ENCODE measurements at regions not wholly inside any gene's neighbourhood (a gene's known extent, or its start where the extent isn't known, plus 50 kb on each side); places are given as distances from the start of the nearest gene placed in this dataset.

- H3K18ac ChIP-seq (ENCODE audit: low read length): no peak overlapping the region
- no peak overlapping the region for H3K4me3 ChIP-seq (ENCODE audit: low read length in 2 of 2)
- no peak overlapping the region for H3K27ac ChIP-seq (replicated peaks; ENCODE audit: low read length)
- H3K14ac ChIP-seq (ENCODE audit: low read length): no peak overlapping the region
- WGBS, 2 donors (ENCODE audit: extremely low coverage in 2 of 2, insufficient read length in 2 of 2, insufficient replicate concordance in 1 of 2): no CpG with 5 or more reads among the region's 2 CpGs
- H3K4me1 ChIP-seq (ENCODE audit: control insufficient read depth in 2 of 2, insufficient read depth in 1 of 2, low read depth in 1 of 2, low read length in 2 of 2): peaks cover 0 to 9% of the 10 kb centered on the region in 2 donors
- H3K79me1 ChIP-seq (ENCODE audit: low read depth, low read length): no peaks in the 10 kb centered on the region
- no peak overlapping the region for H3K4me2 ChIP-seq (ENCODE audit: insufficient read depth, low read length, poor library complexity, severe bottlenecking)
- H2BK15ac ChIP-seq (ENCODE audit: low read length): no peak overlapping the region
- no peak overlapping the region for H3K4ac ChIP-seq (ENCODE audit: low read length)
- no peak overlapping the region for H4K91ac ChIP-seq (ENCODE audit: low read depth, low read length, poor library complexity)
- no peak overlapping the region for H2BK120ac ChIP-seq (ENCODE audit: low read depth, low read length)
- no peak overlapping the region for H2AK5ac ChIP-seq (ENCODE audit: low read depth, low read length)
- H2BK5ac ChIP-seq (ENCODE audit: low read length): no peak overlapping the region
- no peak overlapping the region for H2AFZ ChIP-seq (ENCODE audit: low read length)
- no peak overlapping the region for H2BK12ac ChIP-seq (ENCODE audit: low read length)
- H3K23ac ChIP-seq (ENCODE audit: low read depth, low read length, poor library complexity): no peak overlapping the region
- H4K8ac ChIP-seq (ENCODE audit: low read depth, low read length): no peak overlapping the region
- H3K36me3 ChIP-seq (replicated peaks in 1 of 2; ENCODE audit: control insufficient read depth in 2 of 2, insufficient read depth in 2 of 2, low read length in 2 of 2): no peaks in the 10 kb centered on the region
- H3K27me3 ChIP-seq (ENCODE audit: control insufficient read depth in 3 of 3, insufficient read depth in 3 of 3, low read depth in 1 of 3, low read length in 3 of 3): no peaks in the 10 kb centered on the region
- no peak overlapping the region for H3K9ac ChIP-seq (ENCODE audit: low read depth, low read length, poor library complexity)
- H3K9me3 ChIP-seq (replicated peaks in 1 of 2; ENCODE audit: control insufficient read depth in 2 of 2, insufficient read depth in 1 of 2, low read depth in 1 of 2, low read length in 2 of 2): no peaks in the 10 kb centered on the region
- no peak for DNase-seq (ENCODE audit: low spot score)
These were observed 263.9 kb upstream of the NR4A3 start for GRCh38 chr9:99557816-99558215.

DNA sequence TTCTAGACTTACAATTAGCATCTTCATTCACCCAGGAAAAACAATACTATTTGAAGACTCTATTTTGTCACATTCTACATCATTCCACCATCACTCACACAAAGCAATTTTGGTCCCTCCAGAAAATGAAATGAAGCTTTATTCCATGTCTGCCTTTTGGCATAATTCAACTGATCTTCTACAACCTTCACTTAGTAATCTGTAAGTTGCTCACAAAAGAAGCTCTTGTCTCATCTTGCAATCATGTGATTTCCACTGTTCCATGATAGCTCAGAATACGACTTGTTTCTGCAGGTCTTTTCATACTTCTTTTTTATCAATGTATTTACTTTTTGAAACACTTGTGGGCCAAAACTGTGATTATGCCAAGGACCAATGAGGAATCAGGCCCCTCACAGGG lies 261.9 kb upstream of the NR4A3 start:
- no peak overlapping the region for H2BK5ac ChIP-seq (ENCODE audit: low read length)
- H2BK15ac ChIP-seq (ENCODE audit: low read length): no peak overlapping the region
- H3K18ac ChIP-seq (ENCODE audit: low read length): no peak overlapping the region
- H3K9ac ChIP-seq (ENCODE audit: low read depth, low read length, poor library complexity): no peak overlapping the region
- no peak overlapping the region for H3K14ac ChIP-seq (ENCODE audit: low read length)
- H3K23ac ChIP-seq (ENCODE audit: low read depth, low read length, poor library complexity): no peak overlapping the region
- no peak overlapping the region for H3K4ac ChIP-seq (ENCODE audit: low read length)
- no peaks in the 10 kb centered on the region for H3K79me1 ChIP-seq (ENCODE audit: low read depth, low read length)
- H4K91ac ChIP-seq (ENCODE audit: low read depth, low read length, poor library complexity): no peak overlapping the region
- no peak overlapping the region for H2AFZ ChIP-seq (ENCODE audit: low read length)
- no peaks in the 10 kb centered on the region for H3K36me3 ChIP-seq (replicated peaks in 1 of 2; ENCODE audit: control insufficient read depth in 2 of 2, insufficient read depth in 2 of 2, low read length in 2 of 2)
- no peak overlapping the region for H3K4me3 ChIP-seq (ENCODE audit: low read length in 2 of 2)
- H4K8ac ChIP-seq (ENCODE audit: low read depth, low read length): no peak overlapping the region
- no peak overlapping the region for H2BK12ac ChIP-seq (ENCODE audit: low read length)
- no peak overlapping the region for H2AK5ac ChIP-seq (ENCODE audit: low read depth, low read length)
- DNase-seq (ENCODE audit: low spot score): no peak
- no peak overlapping the region for H3K4me2 ChIP-seq (ENCODE audit: insufficient read depth, low read length, poor library complexity, severe bottlenecking)
- H3K9me3 ChIP-seq (replicated peaks in 1 of 2; ENCODE audit: control insufficient read depth in 2 of 2, insufficient read depth in 1 of 2, low read depth in 1 of 2, low read length in 2 of 2): no peaks in the 10 kb centered on the region
- no CpG with 5 or more reads among the region's 1 CpG for WGBS, 2 donors (ENCODE audit: extremely low coverage in 2 of 2, insufficient read length in 2 of 2, insufficient replicate concordance in 1 of 2)
- no peaks in the 10 kb centered on the region for H3K27me3 ChIP-seq (ENCODE audit: control insufficient read depth in 3 of 3, insufficient read depth in 3 of 3, low read depth in 1 of 3, low read length in 3 of 3)
- no peak overlapping the region for H2BK120ac ChIP-seq (ENCODE audit: low read depth, low read length)
- H3K4me1 ChIP-seq (ENCODE audit: control insufficient read depth in 2 of 2, insufficient read depth in 1 of 2, low read depth in 1 of 2, low read length in 2 of 2): peaks cover 0 to 9% of the 10 kb centered on the region in 2 donors
- H3K27ac ChIP-seq (replicated peaks; ENCODE audit: low read length): no peak overlapping the region

- no peak overlapping the region for H3K27ac ChIP-seq (replicated peaks; ENCODE audit: low read length)
- no peak for DNase-seq (ENCODE audit: low spot score)
- no peaks in the 10 kb centered on the region for H3K79me1 ChIP-seq (ENCODE audit: low read depth, low read length)
- no peak overlapping the region for H3K4me2 ChIP-seq (ENCODE audit: insufficient read depth, low read length, poor library complexity, severe bottlenecking)
- H2BK12ac ChIP-seq (ENCODE audit: low read length): no peak overlapping the region
- H3K14ac ChIP-seq (ENCODE audit: low read length): no peak overlapping the region
- no peak overlapping the region for H3K4ac ChIP-seq (ENCODE audit: low read length)
- H4K8ac ChIP-seq (ENCODE audit: low read depth, low read length): no peak overlapping the region
- no peak overlapping the region for H2AK5ac ChIP-seq (ENCODE audit: low read depth, low read length)
- no peak overlapping the region for H3K9ac ChIP-seq (ENCODE audit: low read depth, low read length, poor library complexity)
- H2BK15ac ChIP-seq (ENCODE audit: low read length): no peak overlapping the region
- no peaks in the 10 kb centered on the region for H3K9me3 ChIP-seq (replicated peaks in 1 of 2; ENCODE audit: control insufficient read depth in 2 of 2, insufficient read depth in 1 of 2, low read depth in 1 of 2, low read length in 2 of 2)
- H3K18ac ChIP-seq (ENCODE audit: low read length): no peak overlapping the region
- no peaks in the 10 kb centered on the region for H3K27me3 ChIP-seq (ENCODE audit: control insufficient read depth in 3 of 3, insufficient read depth in 3 of 3, low read depth in 1 of 3, low read length in 3 of 3)
- H2AFZ ChIP-seq (ENCODE audit: low read length): no peak overlapping the region
- H4K91ac ChIP-seq (ENCODE audit: low read depth, low read length, poor library complexity): no peak overlapping the region
- no peak overlapping the region for H2BK120ac ChIP-seq (ENCODE audit: low read depth, low read length)
- H3K4me1 ChIP-seq (ENCODE audit: control insufficient read depth in 2 of 2, insufficient read depth in 1 of 2, low read depth in 1 of 2, low read length in 2 of 2): peaks cover 0 to 8% of the 10 kb centered on the region in 2 donors
- no peak overlapping the region for H3K23ac ChIP-seq (ENCODE audit: low read depth, low read length, poor library complexity)
- no peak overlapping the region for H2BK5ac ChIP-seq (ENCODE audit: low read length)
- no peaks in the 10 kb centered on the region for H3K36me3 ChIP-seq (replicated peaks in 1 of 2; ENCODE audit: control insufficient read depth in 2 of 2, insufficient read depth in 2 of 2, low read length in 2 of 2)
- H3K4me3 ChIP-seq (ENCODE audit: low read length in 2 of 2): no peak overlapping the region
These were observed 261.1 kb upstream of the NR4A3 start for GRCh38 chr9:99560561-99560960.

DNA sequence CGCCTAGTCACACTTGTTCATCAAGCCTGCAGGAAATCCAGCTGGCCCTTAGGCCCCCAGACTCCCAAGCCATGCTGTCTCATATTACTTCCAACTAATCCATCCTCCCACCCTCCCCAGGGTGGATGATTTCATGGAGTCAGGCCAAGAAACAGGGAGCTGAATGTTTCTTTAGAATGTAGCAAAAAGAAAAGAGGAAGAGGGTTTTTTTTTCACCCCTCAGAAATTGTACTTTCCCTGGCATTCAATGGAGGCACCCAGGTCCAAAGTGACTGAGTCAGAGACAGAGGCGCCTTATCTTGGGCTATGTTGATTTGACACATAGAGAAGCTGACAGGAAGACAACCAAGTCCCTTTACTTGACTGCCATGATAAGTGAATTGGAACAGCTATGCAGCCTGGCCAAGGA lies 260.2 kb upstream of the NR4A3 start:
- H2BK5ac ChIP-seq (ENCODE audit: low read length): no peak overlapping the region
- H3K79me1 ChIP-seq (ENCODE audit: low read depth, low read length): no peaks in the 10 kb centered on the region
- H3K4ac ChIP-seq (ENCODE audit: low read length): no peak overlapping the region
- H3K27me3 ChIP-seq (ENCODE audit: control insufficient read depth in 3 of 3, insufficient read depth in 3 of 3, low read depth in 1 of 3, low read length in 3 of 3): no peaks in the 10 kb centered on the region
- no peak overlapping the region for H3K4me2 ChIP-seq (ENCODE audit: insufficient read depth, low read length, poor library complexity, severe bottlenecking)
- H3K23ac ChIP-seq (ENCODE audit: low read depth, low read length, poor library complexity): no peak overlapping the region
- H2AK5ac ChIP-seq (ENCODE audit: low read depth, low read length): no peak overlapping the region
- H4K91ac ChIP-seq (ENCODE audit: low read depth, low read length, poor library complexity): no peak overlapping the region
- WGBS, 2 donors (ENCODE audit: extremely low coverage in 2 of 2, insufficient read length in 2 of 2, insufficient replicate concordance in 1 of 2): no CpG with 5 or more reads among the region's 2 CpGs
- H2AFZ ChIP-seq (ENCODE audit: low read length): no peak overlapping the region
- no peak overlapping the region for H2BK12ac ChIP-seq (ENCODE audit: low read length)
- H3K18ac ChIP-seq (ENCODE audit: low read length): no peak overlapping the region
- no peak overlapping the region for H2BK15ac ChIP-seq (ENCODE audit: low read length)
- H2BK120ac ChIP-seq (ENCODE audit: low read depth, low read length): no peak overlapping the region
- H4K8ac ChIP-seq (ENCODE audit: low read depth, low read length): no peak overlapping the region
- no peak overlapping the region for H3K27ac ChIP-seq (replicated peaks; ENCODE audit: low read length)
- peaks cover 0 to under 1% of the 10 kb centered on the region in 2 donors for H3K4me1 ChIP-seq (ENCODE audit: control insufficient read depth in 2 of 2, insufficient read depth in 1 of 2, low read depth in 1 of 2, low read length in 2 of 2)
- no peak overlapping the region for H3K14ac ChIP-seq (ENCODE audit: low read length)
- no peak overlapping the region for H3K4me3 ChIP-seq (ENCODE audit: low read length in 2 of 2)
- no peak overlapping the region for H3K9ac ChIP-seq (ENCODE audit: low read depth, low read length, poor library complexity)
- no peaks in the 10 kb centered on the region for H3K36me3 ChIP-seq (replicated peaks in 1 of 2; ENCODE audit: control insufficient read depth in 2 of 2, insufficient read depth in 2 of 2, low read length in 2 of 2)
- H3K9me3 ChIP-seq (replicated peaks in 1 of 2; ENCODE audit: control insufficient read depth in 2 of 2, insufficient read depth in 1 of 2, low read depth in 1 of 2, low read length in 2 of 2): no peaks in the 10 kb centered on the region
- no peak for DNase-seq (ENCODE audit: low spot score)

All from neuronal stem cell (in vitro differentiated cells).